WTC11 (cell line): ENCODE measurements at regions not wholly inside any gene's neighbourhood (a gene's known extent, or its start where the extent isn't known, plus 50 kb on each side); places are given as distances from the start of the nearest gene placed in this dataset.

Experiments
- ATAC-seq: fragments of 200-7000 bp; cut with Tn5 transposase; 2 replicates; pipeline ENCODE4 v1.10.0; 2021; ENCODE audit warnings: mild to moderate bottlenecking, moderate library complexity
- CTCF ChIA-PET: fragments of 300-600 bp; sonication (Branson Sonifier 250); formaldehyde crosslinking; loops from one replicate; lab custom pipeline; 2021; ENCODE audit warnings: antibody characterized with exemption; lab: Charles Lee
- POLR2A ChIA-PET: fragments of 350-600 bp; sonication (Branson Sonifier 250); formaldehyde crosslinking; loops from one replicate; lab custom pipeline; 2021; ENCODE audit warnings: antibody characterized with exemption; lab: Charles Lee
- DNase-seq: peaks from one replicate; pipeline ENCODE4 v3.0.0; 2021; ENCODE audit warnings: low spot score
- H3K27ac Mint-ChIP-seq: 2 replicates; pipeline ENCODE4 v1.8.0; 2021; ENCODE audit warnings: mixed read lengths
- H3K27me3 Mint-ChIP-seq: 2 replicates; pipeline ENCODE4 v1.8.0; 2021; ENCODE audit warnings: low read depth, mild to moderate bottlenecking, moderate library complexity, mixed read lengths
- H3K36me3 Mint-ChIP-seq: 2 replicates; pipeline ENCODE4 v1.8.0; 2021; ENCODE audit warnings: mixed read lengths
- H3K4me1 Mint-ChIP-seq: 2 replicates; pipeline ENCODE4 v1.8.0; 2022; ENCODE audit warnings: mixed read lengths
- H3K4me3 Mint-ChIP-seq: 2 replicates; pipeline ENCODE4 v1.8.0; 2021; ENCODE audit warnings: mild to moderate bottlenecking, moderate library complexity, mixed read lengths
- H3K9me3 Mint-ChIP-seq: 2 replicates; pipeline ENCODE4 v1.8.0; 2021; ENCODE audit warnings: mixed read lengths
- AFF4 ChIP-seq: sonication (generic); formaldehyde crosslinking; IDR thresholded peaks from 2 replicates; pipeline ENCODE4 v1.8.1; 2023; ENCODE audit warnings: mild to moderate bottlenecking, missing genetic modification reagents, borderline replicate concordance
- ARID4B ChIP-seq: sonication (generic); formaldehyde crosslinking; IDR thresholded peaks from 2 replicates; pipeline ENCODE4 v1.8.0; 2023; ENCODE audit warnings: missing genetic modification reagents, mild to moderate bottlenecking, borderline replicate concordance
- CDX4 ChIP-seq: fragments of 250-450 bp; sonication (Bioruptor Pico); IDR thresholded peaks from 2 replicates; pipeline ENCODE4 v1.9.0; 2021; ENCODE audit warnings: moderate library complexity, mild to moderate bottlenecking, inconsistent platforms, borderline replicate concordance
- E2F1 ChIP-seq: sonication (generic); formaldehyde crosslinking; IDR thresholded peaks from 2 replicates; pipeline ENCODE4 v1.8.0; 2022; ENCODE audit warnings: mild to moderate bottlenecking, missing genetic modification reagents
- ERG ChIP-seq: fragments of 250-450 bp; sonication (Bioruptor Pico); IDR thresholded peaks from 2 replicates; pipeline ENCODE4 v1.8.0; 2021; ENCODE audit warnings: mild to moderate bottlenecking
- ESRRA ChIP-seq: sonication (generic); formaldehyde crosslinking; IDR thresholded peaks from 2 replicates; pipeline ENCODE4 v1.8.1; 2022; ENCODE audit warnings: mild to moderate bottlenecking, missing genetic modification reagents, borderline replicate concordance
- GABPB1 ChIP-seq: sonication (generic); formaldehyde crosslinking; IDR thresholded peaks from 2 replicates; pipeline ENCODE4 v1.8.1; 2023; ENCODE audit warnings: mild to moderate bottlenecking, missing genetic modification reagents
- MYBL2 ChIP-seq: sonication (generic); formaldehyde crosslinking; IDR thresholded peaks from 2 replicates; pipeline ENCODE4 v1.8.1; 2023; ENCODE audit warnings: mild to moderate bottlenecking, moderate library complexity, missing genetic modification reagents
- TCF7 ChIP-seq: sonication (generic); formaldehyde crosslinking; IDR thresholded peaks from 2 replicates; pipeline ENCODE4 v1.8.0; 2022; ENCODE audit warnings: mild to moderate bottlenecking, low read depth, missing genetic modification reagents, moderate library complexity
- USF1 ChIP-seq: sonication (generic); formaldehyde crosslinking; IDR thresholded peaks from 2 replicates; pipeline ENCODE4 v1.8.0; 2022; ENCODE audit warnings: mild to moderate bottlenecking, missing genetic modification reagents
- ZNF121 ChIP-seq: sonication (generic); formaldehyde crosslinking; IDR thresholded peaks from 2 replicates; pipeline ENCODE4 v1.8.0; 2023; ENCODE audit warnings: missing genetic modification reagents
- ZNF219 ChIP-seq: sonication (generic); formaldehyde crosslinking; IDR thresholded peaks from 2 replicates; pipeline ENCODE4 v1.8.0; 2023; ENCODE audit warnings: missing genetic modification reagents, mild to moderate bottlenecking, borderline replicate concordance
- ZNF317 ChIP-seq: sonication (generic); formaldehyde crosslinking; IDR thresholded peaks from 2 replicates; pipeline ENCODE4 v1.8.1; 2023; ENCODE audit warnings: low read depth, mild to moderate bottlenecking, moderate library complexity, missing genetic modification reagents, borderline replicate concordance
- ZNF416 ChIP-seq: fragments of 250-450 bp; sonication (Bioruptor Pico); IDR thresholded peaks from 2 replicates; pipeline ENCODE4 v1.9.0; 2021; ENCODE audit warnings: mild to moderate bottlenecking, inconsistent platforms
- ZNF532 ChIP-seq: fragments of 250-450 bp; sonication (Bioruptor Pico); IDR thresholded peaks from 2 replicates; pipeline ENCODE4 v1.9.0; 2021; ENCODE audit warnings: mild to moderate bottlenecking, borderline replicate concordance
- ZNF671 ChIP-seq: fragments of 250-450 bp; sonication (Bioruptor Pico); IDR thresholded peaks from 2 replicates; pipeline ENCODE4 v1.8.0; 2021; ENCODE audit warnings: mild to moderate bottlenecking

GRCh38 chr6:56345376-56345995 is 98.1 kb upstream of the COL21A1 start:
- no peak for TF ChIP-seq ZNF121
- no peak for TF ChIP-seq CDX4 (CRISPR knock-in tag)
- TF ChIP-seq TCF7 (CRISPR knock-in tag), result no peak
- no peak for TF ChIP-seq ZNF532
- no peak for TF ChIP-seq AFF4 (CRISPR knock-in tag)
- no peak for TF ChIP-seq ARID4B (CRISPR knock-in tag)
- TF ChIP-seq ESRRA, result no peak
- no peak for TF ChIP-seq ZNF671 (CRISPR knock-in tag)
- no peak for TF ChIP-seq ZNF219 (CRISPR knock-in tag)
- no peak for TF ChIP-seq GABPB1 (CRISPR knock-in tag)
- Mint-ChIP-seq H3K36me3 (no peaks in the 10 kb centered on the region), H3K27me3 (no peaks in the 10 kb centered on the region), H3K27ac (no peak overlapping the region), H3K9me3 (no peaks in the 10 kb centered on the region), H3K4me1 (peaks cover 16% of the 10 kb centered on the region), H3K4me3 (no peak overlapping the region)
- POLR2A ChIA-PET, result no interaction called here
- DNase-seq (no peak), ATAC-seq (no peak)
- CTCF ChIA-PET, result no interaction called here

GRCh38 chr6:56343295-56343694 is 95.9 kb upstream of the COL21A1 start:
- POLR2A ChIA-PET, result no interaction called here
- H3K36me3 Mint-ChIP-seq, result no peaks in the 10 kb centered on the region
- no peak overlapping the region for H3K4me3 Mint-ChIP-seq
- H3K9me3 Mint-ChIP-seq, result no peaks in the 10 kb centered on the region
- H3K27ac Mint-ChIP-seq, result no peak overlapping the region
- CTCF ChIA-PET, result no interaction called here
- DNase-seq (no peak), ATAC-seq (no peak)
- peaks cover 4% of the 10 kb centered on the region for H3K4me1 Mint-ChIP-seq
- no peak for TF ChIP-seq USF1
- no peak for TF ChIP-seq ZNF416 (CRISPR knock-in tag)
- no peak for TF ChIP-seq ZNF317 (CRISPR knock-in tag)
- no peak for TF ChIP-seq E2F1 (CRISPR knock-in tag)
- TF ChIP-seq MYBL2, result no peak
- no peak for TF ChIP-seq ERG (CRISPR knock-in tag)
- no peak for TF ChIP-seq CDX4 (CRISPR knock-in tag)
- no peaks in the 10 kb centered on the region for H3K27me3 Mint-ChIP-seq
